Right lobe of liver (tissue), 4 donors: ENCODE measurements at regions not wholly inside any gene's neighbourhood (a gene's known extent, or its start where the extent isn't known, plus 50 kb on each side); places are given as distances from the start of the nearest gene placed in this dataset.

Experiments
- POLR2A ChIP-seq: fragments of 450-650 bp; IDR thresholded peaks from one replicate; pipeline ENCODE4 v1.6.1; 2017; ENCODE audit warnings: antibody characterized with exemption, mild to moderate bottlenecking
- TF ChIP-seq, protein P1 (sequence below), 4 donors: fragments of 200-600 bp in 3 of 4; fragments of 450-650 bp in 1 of 4; IDR thresholded peaks; one replicate each; pipeline versions ENCODE4 v1.5.1 to v1.8.0; 2016 to 2022; ENCODE audit warnings: antibody characterized with exemption in 4 of 4, mild to moderate bottlenecking in 2 of 4
- donor health status: DM: no; HTN: no; CAD: no.
- donor health status: DM: no; HTN: no; CAD: no.
- donor health status: DM: no; HTN: yes; CAD: no.

DNA sequence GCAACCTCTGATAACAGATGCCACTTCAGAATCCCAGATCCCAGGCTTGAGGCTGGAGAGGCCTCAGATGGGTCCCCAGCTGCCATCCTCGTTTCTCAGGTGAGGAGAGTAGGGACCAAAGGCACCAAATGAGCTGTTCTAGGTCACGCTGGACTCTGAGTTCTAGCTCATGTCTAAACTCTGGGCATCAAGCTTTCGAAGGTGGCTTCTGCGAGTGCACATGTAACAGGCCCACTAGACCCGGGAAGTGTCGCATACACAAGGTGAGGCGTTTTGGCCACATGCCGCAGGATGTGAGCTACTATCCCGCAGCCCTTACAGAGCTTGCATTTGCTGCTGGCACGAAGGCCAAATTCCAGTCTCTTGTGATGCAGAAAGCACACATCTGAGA lies 355.1 kb upstream of the SHH start:
- TF ChIP-seq POLR2A: no peak
- TF ChIP-seq, protein P1, sequence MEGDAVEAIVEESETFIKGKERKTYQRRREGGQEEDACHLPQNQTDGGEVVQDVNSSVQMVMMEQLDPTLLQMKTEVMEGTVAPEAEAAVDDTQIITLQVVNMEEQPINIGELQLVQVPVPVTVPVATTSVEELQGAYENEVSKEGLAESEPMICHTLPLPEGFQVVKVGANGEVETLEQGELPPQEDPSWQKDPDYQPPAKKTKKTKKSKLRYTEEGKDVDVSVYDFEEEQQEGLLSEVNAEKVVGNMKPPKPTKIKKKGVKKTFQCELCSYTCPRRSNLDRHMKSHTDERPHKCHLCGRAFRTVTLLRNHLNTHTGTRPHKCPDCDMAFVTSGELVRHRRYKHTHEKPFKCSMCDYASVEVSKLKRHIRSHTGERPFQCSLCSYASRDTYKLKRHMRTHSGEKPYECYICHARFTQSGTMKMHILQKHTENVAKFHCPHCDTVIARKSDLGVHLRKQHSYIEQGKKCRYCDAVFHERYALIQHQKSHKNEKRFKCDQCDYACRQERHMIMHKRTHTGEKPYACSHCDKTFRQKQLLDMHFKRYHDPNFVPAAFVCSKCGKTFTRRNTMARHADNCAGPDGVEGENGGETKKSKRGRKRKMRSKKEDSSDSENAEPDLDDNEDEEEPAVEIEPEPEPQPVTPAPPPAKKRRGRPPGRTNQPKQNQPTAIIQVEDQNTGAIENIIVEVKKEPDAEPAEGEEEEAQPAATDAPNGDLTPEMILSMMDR (IDR thresholded peaks at IDR 0.05): no peak
